ENCODE measurements at regions not wholly inside any gene's neighbourhood (a gene's known extent, or its start where the extent isn't known, plus 50 kb on each side); places are given as distances from the start of the nearest gene placed in this dataset.
A peak's percentile ranks its signal among the peaks of the same experiment; 100 is the strongest.

GRCh38 chr20:21020659-21021471, 85.3 kb downstream of the LINC00237 start (continued):
- TF ChIP-seq TP53 (CRISPR knock-in tag; conservative IDR thresholded peaks at IDR 0.05) = no peak
- TF ChIP-seq CEBPZ (IDR thresholded peaks at IDR 0.05; ENCODE audit: low read length) = no peak
- no peak for TF ChIP-seq ETS1 (CRISPR knock-in tag; IDR thresholded peaks at IDR 0.05)
- no peak for TF ChIP-seq ZNF543 (CRISPR knock-in tag; IDR thresholded peaks at IDR 0.05)
- no peak for TF ChIP-seq ZNF512B (CRISPR knock-in tag; IDR thresholded peaks at IDR 0.05; ENCODE audit: borderline replicate concordance)
- no peak for TF ChIP-seq ZNF792 (CRISPR knock-in tag; IDR thresholded peaks at IDR 0.05)
- TF ChIP-seq PRDM15 (CRISPR knock-in tag; IDR thresholded peaks at IDR 0.05) = no peak
- TF ChIP-seq HNF1A (IDR thresholded peaks at IDR 0.05; ENCODE audit: low read depth) = no peak
- no peak for TF ChIP-seq HNF1A (CRISPR knock-in tag; IDR thresholded peaks at IDR 0.05; ENCODE audit: borderline replicate concordance)
- no peak for TF ChIP-seq ZNF432 (CRISPR knock-in tag; IDR thresholded peaks at IDR 0.05; ENCODE audit: borderline replicate concordance)
- TF ChIP-seq NCOA2 (CRISPR knock-in tag; IDR thresholded peaks at IDR 0.05) = peak; percentile 75; the same call in 1 of the 2 replicates
- no peak for TF ChIP-seq MXD1 (CRISPR knock-in tag; IDR thresholded peaks at IDR 0.05)
